ENCODE measurements at regions not wholly inside any gene's neighbourhood (a gene's known extent, or its start where the extent isn't known, plus 50 kb on each side); places are given as distances from the start of the nearest gene placed in this dataset.

GRCh38 chr4:3700736-3701135 lies 65.4 kb upstream of the ADRA2C start:
- Mint-ChIP-seq H3K4me1 (no peaks in the 10 kb centered on the region), H3K27ac (no peak overlapping the region), H3K4me3 (no peak overlapping the region), H3K27me3 (ENCODE audit: low read depth in 3 of 3) (peaks cover 8 to 9% (median 9%) of the 10 kb centered on the region in 3 donors), H3K36me3 (no peaks in the 10 kb centered on the region), H3K9me3 (peaks cover 0 to 5% (median 0%) of the 10 kb centered on the region in 6 donors)
- no peak for DNase-seq

- H3K4me3 Mint-ChIP-seq, result no peak overlapping the region
- no peak overlapping the region for H3K27ac Mint-ChIP-seq
- DNase-seq, result no peak
- H3K36me3 Mint-ChIP-seq, result no peaks in the 10 kb centered on the region
- H3K27me3 Mint-ChIP-seq (ENCODE audit: low read depth in 3 of 3), result peaks cover 8 to 9% (median 8%) of the 10 kb centered on the region in 3 donors
- no peaks in the 10 kb centered on the region for H3K4me1 Mint-ChIP-seq
- peaks cover 0 to 5% (median 0%) of the 10 kb centered on the region in 6 donors for H3K9me3 Mint-ChIP-seq
Observed at GRCh38 chr4:3700223-3700622, 66.0 kb upstream of the ADRA2C start.

GRCh38 chr4:3699678-3700077 lies 66.5 kb upstream of the ADRA2C start:
- Mint-ChIP-seq H3K9me3 (peaks cover 0 to 5% (median 0%) of the 10 kb centered on the region in 6 donors), H3K36me3 (no peaks in the 10 kb centered on the region), H3K27ac (no peak overlapping the region), H3K4me1 (no peaks in the 10 kb centered on the region), H3K4me3 (no peak overlapping the region), H3K27me3 (ENCODE audit: low read depth in 3 of 3) (peaks cover 8 to 11% (median 9%) of the 10 kb centered on the region in 3 donors)
- no peak for DNase-seq

GRCh38 chr4:3699261-3699660 lies 66.9 kb upstream of the ADRA2C start:
- Mint-ChIP-seq H3K9me3 (peaks cover 0 to 5% (median 0%) of the 10 kb centered on the region in 6 donors), H3K36me3 (no peaks in the 10 kb centered on the region), H3K27ac (no peak overlapping the region), H3K4me3 (no peak overlapping the region), H3K4me1 (no peaks in the 10 kb centered on the region), H3K27me3 (ENCODE audit: low read depth in 3 of 3) (peaks cover 8 to 10% (median 9%) of the 10 kb centered on the region in 3 donors)
- no peak for DNase-seq

- H3K4me1 Mint-ChIP-seq, result no peaks in the 10 kb centered on the region
- DNase-seq, result no peak
- H3K27me3 Mint-ChIP-seq (ENCODE audit: low read depth in 3 of 3), result peaks cover 8 to 11% (median 10%) of the 10 kb centered on the region in 3 donors
- H3K27ac Mint-ChIP-seq, result no peak overlapping the region
- H3K9me3 Mint-ChIP-seq, result peaks cover 0 to 5% (median 0%) of the 10 kb centered on the region in 6 donors
- no peak overlapping the region for H3K4me3 Mint-ChIP-seq
- H3K36me3 Mint-ChIP-seq, result no peaks in the 10 kb centered on the region
Observed at GRCh38 chr4:3697033-3697432, 69.2 kb upstream of the ADRA2C start.

DNA sequence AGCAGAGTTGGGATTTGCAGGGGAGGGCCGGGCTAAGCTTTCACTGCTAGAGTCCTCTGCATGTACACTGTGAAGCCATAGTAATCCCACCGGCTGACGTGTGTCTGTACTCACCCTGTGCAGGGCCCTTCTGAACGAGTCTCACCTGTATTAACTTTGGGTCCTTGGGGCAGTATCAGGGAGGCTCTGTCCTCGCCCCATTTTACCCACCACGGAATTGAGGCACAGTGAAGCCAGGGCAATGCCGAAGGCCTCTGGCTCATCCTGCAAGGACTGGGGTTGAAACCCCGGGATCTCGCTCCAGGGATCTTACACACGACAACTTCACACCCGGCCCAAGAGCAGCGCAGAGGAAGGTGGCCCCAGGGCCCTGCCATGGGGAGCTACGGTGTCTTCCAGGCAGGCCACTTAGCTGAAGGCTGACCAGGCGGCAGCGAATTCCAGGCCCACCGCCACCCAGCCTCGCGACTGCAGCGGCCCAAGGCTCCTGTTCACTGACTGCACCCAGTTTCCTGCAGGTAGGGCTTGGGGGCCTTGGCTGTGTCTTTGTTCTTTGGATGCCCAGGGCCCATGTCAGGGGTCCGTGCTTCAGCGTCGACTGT lies 75.5 kb upstream of the ADRA2C start:
- H3K9me3 Mint-ChIP-seq, result no peaks in the 10 kb centered on the region
- no peak overlapping the region for H3K27ac Mint-ChIP-seq
- no peak overlapping the region for H3K4me3 Mint-ChIP-seq
- H3K4me1 Mint-ChIP-seq, result no peaks in the 10 kb centered on the region
- DNase-seq, result no peak
- no peaks in the 10 kb centered on the region for H3K36me3 Mint-ChIP-seq
- peaks cover 4 to 11% (median 8%) of the 10 kb centered on the region in 3 donors for H3K27me3 Mint-ChIP-seq (ENCODE audit: low read depth in 3 of 3)

- H3K27ac Mint-ChIP-seq, result no peak overlapping the region
Observed at GRCh38 chr4:3689576-3690550, 76.3 kb upstream of the ADRA2C start.

DNA sequence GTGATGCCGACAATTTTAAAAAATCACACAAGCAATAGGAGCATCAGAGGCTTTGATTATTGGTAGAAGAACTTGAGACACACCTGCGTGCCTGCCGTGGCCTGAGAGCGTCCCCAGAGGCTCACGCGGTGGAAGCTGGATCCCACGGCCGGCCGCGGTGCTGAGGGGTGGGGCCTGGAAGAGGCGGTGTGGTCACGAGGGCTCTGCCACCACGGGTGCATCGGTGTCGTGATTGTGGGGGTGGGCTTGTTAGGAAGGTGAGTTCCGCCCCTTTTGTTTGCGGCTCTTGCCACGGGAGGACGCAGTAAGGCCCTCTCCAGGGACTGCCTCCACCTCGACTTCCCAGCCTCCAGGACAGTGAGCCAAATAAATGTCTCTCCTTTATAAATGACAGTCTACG lies 77.2 kb upstream of the ADRA2C start:
- Mint-ChIP-seq H3K4me1 (no peaks in the 10 kb centered on the region), H3K9me3 (no peaks in the 10 kb centered on the region), H3K4me3 (no peak overlapping the region), H3K27ac (no peak overlapping the region), H3K27me3 (ENCODE audit: low read depth in 3 of 3) (peaks cover 4 to 11% (median 6%) of the 10 kb centered on the region in 3 donors), H3K36me3 (no peaks in the 10 kb centered on the region)
- DNase-seq, result no peak

More at GRCh38 chr4:3689576-3690550, 76.3 kb upstream of the ADRA2C start:
- H3K4me3 Mint-ChIP-seq, result no peak overlapping the region
- no peaks in the 10 kb centered on the region for H3K4me1 Mint-ChIP-seq
- peaks cover 4 to 8% (median 6%) of the 10 kb centered on the region in 3 donors for H3K27me3 Mint-ChIP-seq (ENCODE audit: low read depth in 3 of 3)
- DNase-seq, result no peak
- H3K9me3 Mint-ChIP-seq, result no peaks in the 10 kb centered on the region
- H3K36me3 Mint-ChIP-seq, result no peaks in the 10 kb centered on the region

DNA sequence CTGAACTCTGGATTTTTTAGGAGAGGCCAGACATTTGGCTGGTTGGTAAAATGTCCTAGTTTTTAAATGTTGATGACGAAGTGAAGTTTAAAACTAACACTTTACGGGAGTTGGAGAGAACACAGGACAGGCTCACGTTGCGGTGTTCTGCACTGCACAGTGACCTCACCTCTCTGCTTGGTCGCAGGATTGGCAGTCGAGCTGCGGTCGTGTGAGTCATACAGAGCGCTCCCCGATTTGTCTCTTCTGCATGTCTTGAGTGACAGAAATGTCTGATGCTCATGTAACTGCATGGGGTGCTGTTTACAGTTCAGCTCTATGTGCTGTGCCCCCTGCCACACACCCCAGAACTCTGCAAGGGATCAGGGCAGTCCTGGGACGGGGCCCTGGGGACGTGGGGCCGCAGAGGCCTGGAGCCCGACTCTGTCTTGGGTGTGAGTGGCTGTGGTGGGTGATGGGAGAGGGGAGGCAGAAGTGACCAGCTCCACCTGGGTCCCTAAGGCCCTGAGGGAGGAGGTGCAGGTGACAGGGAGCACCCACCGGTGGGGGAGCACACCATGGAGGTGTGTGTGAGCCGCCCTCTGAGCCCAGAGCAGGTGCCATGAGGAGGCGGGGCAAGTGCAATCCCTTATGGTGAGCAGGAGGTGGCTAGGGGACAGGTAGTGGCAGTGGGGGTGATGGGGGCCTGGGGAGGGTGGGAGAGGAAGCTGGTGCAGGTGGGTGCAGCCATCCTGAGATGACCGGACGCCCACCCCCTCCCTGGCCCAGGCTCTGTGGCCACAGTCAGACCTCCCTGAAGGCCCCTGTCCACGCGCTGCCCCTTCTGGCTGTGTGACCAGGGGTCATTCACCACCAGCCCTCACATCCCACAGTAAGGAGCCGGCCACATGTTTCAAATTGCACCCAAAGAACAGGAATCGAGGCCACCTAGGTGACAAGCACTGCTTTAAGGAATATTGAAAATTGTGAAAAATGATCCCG lies 77.9 kb upstream of the ADRA2C start:
- Mint-ChIP-seq H3K4me3 (no peak overlapping the region), H3K9me3 (no peaks in the 10 kb centered on the region), H3K27me3 (ENCODE audit: low read depth in 3 of 3) (peaks cover 4 to 11% (median 6%) of the 10 kb centered on the region in 3 donors), H3K36me3 (no peaks in the 10 kb centered on the region), H3K27ac (no peak overlapping the region), H3K4me1 (no peaks in the 10 kb centered on the region)
- no peak for DNase-seq

GRCh38 chr4:3687538-3687937 lies 78.6 kb upstream of the ADRA2C start:
- Mint-ChIP-seq H3K4me1 (no peaks in the 10 kb centered on the region), H3K27me3 (ENCODE audit: low read depth in 3 of 3) (peaks cover 4 to 13% (median 5%) of the 10 kb centered on the region in 3 donors), H3K27ac (no peak overlapping the region), H3K36me3 (no peaks in the 10 kb centered on the region), H3K9me3 (no peaks in the 10 kb centered on the region), H3K4me3 (no peak overlapping the region)
- no peak for DNase-seq

DNA sequence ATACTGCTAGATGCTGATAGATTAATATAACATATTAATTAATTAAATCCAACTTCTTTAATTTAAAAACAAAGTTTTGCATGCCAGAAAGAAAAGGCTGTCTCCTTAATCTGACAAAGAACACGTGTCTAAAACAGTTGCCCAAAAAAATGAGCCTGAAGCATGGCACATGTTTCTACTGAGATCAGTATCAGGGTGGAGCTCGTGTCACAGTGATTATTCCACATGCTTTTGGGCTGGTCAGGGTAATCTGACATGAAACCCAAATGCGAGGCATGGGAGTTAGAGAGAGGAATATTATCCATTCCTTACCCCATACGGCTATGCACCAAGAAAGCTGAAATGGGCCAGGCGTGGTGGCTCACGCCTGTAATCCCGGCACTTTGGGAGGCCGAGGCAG lies 79.4 kb upstream of the ADRA2C start:
- H3K27ac Mint-ChIP-seq, result no peak overlapping the region
- DNase-seq, result no peak
- H3K4me3 Mint-ChIP-seq, result no peak overlapping the region
- H3K9me3 Mint-ChIP-seq, result no peaks in the 10 kb centered on the region
- H3K4me1 Mint-ChIP-seq, result no peaks in the 10 kb centered on the region
- H3K36me3 Mint-ChIP-seq, result no peaks in the 10 kb centered on the region
- peaks cover 4 to 15% (median 5%) of the 10 kb centered on the region in 3 donors for H3K27me3 Mint-ChIP-seq (ENCODE audit: low read depth in 3 of 3)

- H3K27me3 Mint-ChIP-seq (ENCODE audit: low read depth in 3 of 3), result peaks cover 2 to 17% (median 5%) of the 10 kb centered on the region in 3 donors
- H3K9me3 Mint-ChIP-seq, result no peaks in the 10 kb centered on the region
- no peaks in the 10 kb centered on the region for H3K36me3 Mint-ChIP-seq
- no peak overlapping the region for H3K4me3 Mint-ChIP-seq
- no peaks in the 10 kb centered on the region for H3K4me1 Mint-ChIP-seq
- no peak overlapping the region for H3K27ac Mint-ChIP-seq
- no peak for DNase-seq
Observed at GRCh38 chr4:3685081-3685645, 81.0 kb upstream of the ADRA2C start.

DNA sequence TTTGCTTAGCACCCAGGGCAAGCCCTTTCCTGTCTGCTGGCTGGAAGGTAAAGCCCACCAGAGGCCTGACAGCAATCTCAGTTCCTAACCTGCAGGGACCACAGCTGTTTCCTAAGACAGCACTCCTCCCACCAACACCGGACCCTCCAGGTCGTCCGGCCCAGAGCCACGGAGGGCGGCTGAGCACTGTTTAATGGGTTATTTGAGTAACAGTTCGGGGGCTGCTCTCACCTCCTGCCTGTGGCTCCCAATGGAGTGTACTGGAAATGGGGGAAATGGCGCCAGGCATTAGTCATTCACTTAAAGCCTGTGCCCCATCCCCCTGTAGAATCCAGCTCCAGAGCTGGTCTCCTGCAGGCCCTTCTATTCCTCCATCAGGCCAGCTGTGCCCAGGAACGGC lies 81.6 kb upstream of the ADRA2C start:
- Mint-ChIP-seq H3K27me3 (ENCODE audit: low read depth in 3 of 3) (peaks cover 0 to 15% (median 5%) of the 10 kb centered on the region in 3 donors), H3K4me3 (no peak overlapping the region), H3K27ac (no peak overlapping the region), H3K9me3 (no peaks in the 10 kb centered on the region), H3K36me3 (no peaks in the 10 kb centered on the region), H3K4me1 (no peaks in the 10 kb centered on the region)
- no peak for DNase-seq

Measured in immature natural killer cell (primary cell).